Muscle layer of duodenum (tissue), 2 donors: ENCODE measurements at regions not wholly inside any gene's neighbourhood (a gene's known extent, or its start where the extent isn't known, plus 50 kb on each side); places are given as distances from the start of the nearest gene placed in this dataset.
"Not testable (repeated sequence)": the region's sequence is repeated elsewhere in the genome, so short reads cannot be mapped to it uniquely, and the experiment has no call there.

Source experiments
- H3K27ac ChIP-seq: one replicate; pipeline ENCODE4 v1.7.0; 2013; ENCODE audit warnings: mild to moderate bottlenecking, low read length
- H3K27me3 ChIP-seq: one replicate; pipeline ENCODE4 v1.7.0; 2013; ENCODE audit warnings: low read depth, mild to moderate bottlenecking, control low read depth, low read length
- H3K36me3 ChIP-seq, 2 donors: one replicate each; pipeline ENCODE4 v1.7.0; 2013; ENCODE audit warnings: low read length in 2 of 2, control low read depth in 1 of 2, mild to moderate bottlenecking in 1 of 2; ENCODE audit not compliant: insufficient read depth in 2 of 2, control insufficient read depth in 1 of 2
- H3K4me1 ChIP-seq, 2 donors: one replicate each; pipeline ENCODE4 v1.7.0; 2013; ENCODE audit warnings: low read length in 2 of 2, mild to moderate bottlenecking in 2 of 2, control low read depth in 1 of 2, moderate library complexity in 1 of 2; ENCODE audit not compliant: insufficient read depth in 2 of 2, control insufficient read depth in 1 of 2
- H3K4me3 ChIP-seq, 2 donors: one replicate each; pipeline ENCODE4 v1.7.0; 2013; ENCODE audit warnings: low read length in 2 of 2, low read depth in 1 of 2, mild to moderate bottlenecking in 1 of 2
- H3K9me3 ChIP-seq, 2 donors: one replicate each; pipeline ENCODE4 v1.7.0; 2013; ENCODE audit warnings: low read length in 2 of 2, control low read depth in 1 of 2, mild to moderate bottlenecking in 1 of 2; ENCODE audit not compliant: control insufficient read depth in 1 of 2
- donor health status: healthy.

- Histone ChIP-seq H3K27ac (no peak overlapping the region), H3K27me3 (no peaks in the 10 kb centered on the region), H3K9me3 (peaks cover 0 to 8% of the 10 kb centered on the region in 2 donors), H3K4me1 (no peaks in the 10 kb centered on the region), H3K4me3 (no peak overlapping the region), H3K36me3 (no peaks in the 10 kb centered on the region)
These were observed 510.3 kb upstream of the CCDC196 start for GRCh38 chr14:65975865-65976264.

- Histone ChIP-seq H3K4me3 (no peak overlapping the region), H3K36me3 (no peaks in the 10 kb centered on the region), H3K27ac (no peak overlapping the region), H3K4me1 (no peaks in the 10 kb centered on the region), H3K9me3 (peaks cover 0 to 8% of the 10 kb centered on the region in 2 donors), H3K27me3 (no peaks in the 10 kb centered on the region)
These were observed 509.3 kb upstream of the CCDC196 start for GRCh38 chr14:65976761-65977404.

DNA sequence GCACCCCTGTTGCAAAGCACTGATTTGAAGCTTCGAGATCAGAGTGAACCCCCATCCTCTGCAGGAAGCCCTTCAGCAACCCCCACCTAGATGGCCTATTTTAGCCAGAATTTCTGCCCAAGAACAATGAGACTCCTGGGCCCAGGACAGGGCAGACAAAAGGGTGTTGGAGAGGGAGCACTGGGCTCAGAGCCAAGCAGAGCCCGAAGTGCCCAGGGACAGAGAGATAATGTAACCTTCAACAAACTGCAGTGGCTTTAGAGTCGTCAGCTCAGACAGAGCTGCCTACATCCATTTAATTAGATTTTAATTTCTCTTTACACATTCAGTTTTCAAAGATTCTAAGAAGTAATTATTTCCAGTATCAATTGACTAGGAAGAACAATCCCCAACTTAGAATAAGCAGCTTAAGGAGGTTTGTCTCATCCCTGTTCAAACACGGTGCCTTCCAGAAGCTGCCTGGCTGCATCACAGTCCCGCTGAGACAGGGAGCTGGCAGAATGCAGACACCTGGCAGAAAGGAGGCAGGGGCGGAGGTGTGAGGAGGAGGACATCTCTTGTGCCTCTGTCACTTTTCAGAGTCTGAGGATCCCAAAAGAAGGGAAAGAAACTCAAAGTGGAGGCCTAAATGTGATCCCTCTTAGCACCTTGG, 504.9 kb upstream of the CCDC196 start:
- H3K27ac ChIP-seq: no peak overlapping the region
- H3K4me1 ChIP-seq: no peaks in the 10 kb centered on the region
- peaks cover 0 to 8% of the 10 kb centered on the region in 2 donors for H3K9me3 ChIP-seq
- H3K4me3 ChIP-seq: no peak overlapping the region
- H3K36me3 ChIP-seq: no peaks in the 10 kb centered on the region
- no peaks in the 10 kb centered on the region for H3K27me3 ChIP-seq

- Histone ChIP-seq H3K27ac (no peak overlapping the region), H3K4me3 (no peak overlapping the region), H3K27me3 (no peaks in the 10 kb centered on the region), H3K9me3 (no peaks in the 10 kb centered on the region), H3K36me3 (no peaks in the 10 kb centered on the region), H3K4me1 (no peaks in the 10 kb centered on the region)
These were observed 500.1 kb upstream of the CCDC196 start for GRCh38 chr14:65986041-65986440.

- no peaks in the 10 kb centered on the region for H3K4me1 ChIP-seq
- H3K4me3 ChIP-seq: no peak overlapping the region
- no peaks in the 10 kb centered on the region for H3K9me3 ChIP-seq
- H3K27me3 ChIP-seq: no peaks in the 10 kb centered on the region
- no peak overlapping the region for H3K27ac ChIP-seq
- no peaks in the 10 kb centered on the region for H3K36me3 ChIP-seq
These were observed 496.2 kb upstream of the CCDC196 start for GRCh38 chr14:65989981-65990380.

DNA sequence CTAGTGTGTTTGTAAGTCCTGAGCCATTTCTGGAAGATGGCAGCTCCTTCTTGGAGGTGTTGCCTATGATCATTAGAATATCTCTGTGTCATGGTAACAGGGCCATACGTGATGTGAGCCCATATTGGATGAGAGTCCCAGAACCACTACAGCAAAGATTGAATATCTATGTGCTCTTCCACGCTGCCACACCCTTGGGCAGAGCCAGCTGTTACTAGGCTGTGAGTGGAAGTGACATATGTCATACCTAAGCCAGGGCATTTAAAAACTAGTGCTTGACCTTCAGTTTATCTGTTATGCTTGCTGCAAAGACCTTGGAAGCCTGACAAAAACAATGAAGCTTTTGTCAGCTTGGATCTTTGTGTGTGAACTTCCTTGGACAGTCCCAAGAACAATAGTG, 495.1 kb upstream of the CCDC196 start:
- no peaks in the 10 kb centered on the region for H3K4me1 ChIP-seq
- H3K4me3 ChIP-seq: no peak overlapping the region
- no peaks in the 10 kb centered on the region for H3K36me3 ChIP-seq
- H3K9me3 ChIP-seq: no peaks in the 10 kb centered on the region
- no peak overlapping the region for H3K27ac ChIP-seq
- H3K27me3 ChIP-seq: no peaks in the 10 kb centered on the region

DNA sequence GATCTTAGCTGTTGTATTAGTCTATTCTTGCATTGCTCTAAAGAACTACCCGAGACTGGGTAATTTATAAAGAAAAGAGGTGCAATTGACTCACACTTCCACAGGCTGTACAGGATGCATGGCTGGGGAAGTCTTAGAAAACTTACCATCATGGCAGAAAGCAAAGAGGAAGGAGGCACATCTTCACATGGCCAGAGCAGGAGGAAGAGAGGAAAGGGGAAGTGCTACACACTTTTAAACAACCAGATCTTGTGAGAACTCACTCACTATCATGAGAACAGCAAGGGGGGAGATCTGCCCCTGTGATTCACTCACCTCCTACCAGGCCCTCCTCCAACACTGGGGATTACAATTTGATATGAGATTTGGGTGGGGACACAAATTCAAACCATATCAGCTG, 494.2 kb upstream of the CCDC196 start:
- H3K4me1 ChIP-seq, H3K27ac ChIP-seq, H3K9me3 ChIP-seq, H3K36me3 ChIP-seq, H3K4me3 ChIP-seq, H3K27me3 ChIP-seq: not testable (repeated sequence)

GRCh38 chr14:65993103-65993502, 493.1 kb upstream of the CCDC196 start:
- Histone ChIP-seq H3K27me3 (no peaks in the 10 kb centered on the region), H3K36me3 (no peaks in the 10 kb centered on the region), H3K27ac (no peak overlapping the region), H3K4me1 (no peaks in the 10 kb centered on the region), H3K9me3 (no peaks in the 10 kb centered on the region), H3K4me3 (no peak overlapping the region)

- H3K27ac ChIP-seq: no peak overlapping the region
- H3K36me3 ChIP-seq: no peaks in the 10 kb centered on the region
- no peaks in the 10 kb centered on the region for H3K27me3 ChIP-seq
- no peak overlapping the region for H3K4me3 ChIP-seq
- no peaks in the 10 kb centered on the region for H3K9me3 ChIP-seq
- H3K4me1 ChIP-seq: no peaks in the 10 kb centered on the region
These were observed 492.2 kb upstream of the CCDC196 start for GRCh38 chr14:65993996-65994395.

- H3K4me1 ChIP-seq: no peaks in the 10 kb centered on the region
- H3K4me3 ChIP-seq: no peak overlapping the region
- H3K27me3 ChIP-seq: no peaks in the 10 kb centered on the region
- H3K27ac ChIP-seq: no peak overlapping the region
- no peaks in the 10 kb centered on the region for H3K36me3 ChIP-seq
- peaks cover 4 to 6% of the 10 kb centered on the region in 2 donors for H3K9me3 ChIP-seq
These were observed 488.8 kb upstream of the CCDC196 start for GRCh38 chr14:65997347-65997746.

DNA sequence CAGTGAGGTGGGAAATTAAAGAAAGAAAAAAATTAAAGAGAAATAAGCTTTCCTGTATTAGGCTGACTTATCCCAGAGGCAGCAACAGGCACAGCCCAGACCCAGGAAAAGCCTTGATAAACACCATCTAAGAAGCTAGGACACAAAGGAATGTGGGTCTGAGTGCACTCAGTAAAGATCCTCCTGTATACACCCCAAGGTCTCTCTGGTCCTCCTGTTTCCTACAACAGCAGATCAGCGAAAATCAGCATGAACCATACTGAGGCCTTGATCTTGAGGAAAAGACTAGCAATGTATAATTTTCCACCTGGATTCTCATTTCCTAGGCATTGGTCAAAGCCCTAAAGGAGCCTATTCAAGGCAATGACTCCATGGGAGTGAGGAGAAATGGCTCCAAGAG, 486.3 kb upstream of the CCDC196 start:
- Histone ChIP-seq H3K27me3 (no peaks in the 10 kb centered on the region), H3K27ac (no peak overlapping the region), H3K36me3 (no peaks in the 10 kb centered on the region), H3K4me3 (no peak overlapping the region), H3K4me1 (no peaks in the 10 kb centered on the region), H3K9me3 (peaks cover 4 to 6% of the 10 kb centered on the region in 2 donors)

DNA sequence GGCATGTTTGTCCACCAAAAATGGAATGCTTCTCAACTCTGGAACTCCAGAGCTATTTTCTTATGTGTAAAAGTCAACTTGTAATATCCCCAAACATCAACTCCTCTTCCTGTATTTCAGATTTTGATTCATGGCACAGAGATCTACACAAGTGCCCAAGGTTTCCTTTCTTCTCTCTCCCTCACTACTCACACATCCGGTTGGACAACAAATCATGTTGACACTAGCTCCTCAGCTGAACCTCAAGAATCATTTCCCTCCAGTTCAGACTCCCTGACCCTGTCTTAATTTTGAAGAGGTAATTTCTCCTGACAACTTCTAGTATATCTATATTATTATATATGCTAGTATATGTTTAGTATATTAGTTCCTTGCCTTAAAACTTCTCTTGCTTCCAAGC, 485.4 kb upstream of the CCDC196 start:
- Histone ChIP-seq H3K4me1 (no peaks in the 10 kb centered on the region), H3K36me3 (no peaks in the 10 kb centered on the region), H3K9me3 (peaks cover 4 to 6% of the 10 kb centered on the region in 2 donors), H3K27ac (no peak overlapping the region), H3K27me3 (no peaks in the 10 kb centered on the region), H3K4me3 (no peak overlapping the region)
